ENCODE measurements at regions not wholly inside any gene's neighbourhood (a gene's known extent, or its start where the extent isn't known, plus 50 kb on each side); places are given as distances from the start of the nearest gene placed in this dataset.

- POLR2A ChIA-PET: no interaction called here
- H3K4me1 ChIP-seq (ENCODE audit: insufficient read depth, low read length, poor library complexity, severe bottlenecking): no peaks in the 10 kb centered on the region
- H3K36me3 ChIP-seq (ENCODE audit: insufficient read depth, low read length): no peaks in the 10 kb centered on the region
- no peaks in the 10 kb centered on the region for H3K9me3 ChIP-seq (ENCODE audit: low read length)
- intact Hi-C loops (cut with micrococcal nuclease; ENCODE audit: unreplicated experiment): no loop called here
- no peaks in the 10 kb centered on the region for H3K79me2 ChIP-seq (ENCODE audit: insufficient read depth, low read depth, low read length)
- no peak for DNase-seq (ENCODE audit: low spot score)
- no peaks in the 10 kb centered on the region for H3K9me2 ChIP-seq (ENCODE audit: insufficient read depth, low read length)
- H3K27ac ChIP-seq (ENCODE audit: low read depth, low read length, poor library complexity, severe bottlenecking): no peak overlapping the region
- H4K20me1 ChIP-seq (ENCODE audit: insufficient read depth, low read length): no peaks in the 10 kb centered on the region
- H3K4me3 ChIP-seq (ENCODE audit: low read depth, low read length, poor library complexity, severe bottlenecking): no peak overlapping the region
- H2AFZ ChIP-seq (ENCODE audit: low read length): no peak overlapping the region
- no peak for TF ChIP-seq EZH2phosphoT487 (IDR thresholded peaks at IDR 0.05; ENCODE audit: borderline replicate concordance, low read depth, low read length)
- TF ChIP-seq CTCF (conservative IDR thresholded peaks at IDR 0.05; ENCODE audit: low read length): no peak
- BruUV-seq (replicated peaks): no TSS peak
- H3K4me2 ChIP-seq (ENCODE audit: low read length): no peak overlapping the region
- CTCF ChIA-PET (ENCODE audit: unreplicated experiment): no interaction called here
Observed at GRCh38 chr11:21909145-21909544, 283.7 kb upstream of the ANO5 start.

GRCh38 chr11:21911061-21911460 is 281.8 kb upstream of the ANO5 start:
- TF ChIP-seq CTCF (conservative IDR thresholded peaks at IDR 0.05; ENCODE audit: low read length) (no peak), EZH2phosphoT487 (IDR thresholded peaks at IDR 0.05; ENCODE audit: borderline replicate concordance, low read depth, low read length) (no peak)
- DNase-seq (ENCODE audit: low spot score): no peak
- Histone ChIP-seq H3K4me2 (ENCODE audit: low read length) (no peak overlapping the region), H3K36me3 (ENCODE audit: insufficient read depth, low read length) (no peaks in the 10 kb centered on the region), H3K4me1 (ENCODE audit: insufficient read depth, low read length, poor library complexity, severe bottlenecking) (no peaks in the 10 kb centered on the region), H3K79me2 (ENCODE audit: insufficient read depth, low read depth, low read length) (no peaks in the 10 kb centered on the region), H2AFZ (ENCODE audit: low read length) (no peak overlapping the region), H3K27ac (ENCODE audit: low read depth, low read length, poor library complexity, severe bottlenecking) (no peak overlapping the region), H3K9me3 (ENCODE audit: low read length) (no peaks in the 10 kb centered on the region), H3K9me2 (ENCODE audit: insufficient read depth, low read length) (no peaks in the 10 kb centered on the region), H4K20me1 (ENCODE audit: insufficient read depth, low read length) (no peaks in the 10 kb centered on the region), H3K4me3 (ENCODE audit: low read depth, low read length, poor library complexity, severe bottlenecking) (no peak overlapping the region)
- intact Hi-C loops (cut with micrococcal nuclease; ENCODE audit: unreplicated experiment): no loop called here
- CTCF ChIA-PET (ENCODE audit: unreplicated experiment): no interaction called here
- no TSS peak for BruUV-seq (replicated peaks)
- POLR2A ChIA-PET: no interaction called here

- H3K4me1 ChIP-seq (ENCODE audit: insufficient read depth, low read length, poor library complexity, severe bottlenecking): no peaks in the 10 kb centered on the region
- no peak overlapping the region for H2AFZ ChIP-seq (ENCODE audit: low read length)
- DNase-seq (ENCODE audit: low spot score): no peak
- H3K4me2 ChIP-seq (ENCODE audit: low read length): no peak overlapping the region
- BruUV-seq (replicated peaks): no TSS peak
- H3K4me3 ChIP-seq (ENCODE audit: low read depth, low read length, poor library complexity, severe bottlenecking): no peak overlapping the region
- no peaks in the 10 kb centered on the region for H3K36me3 ChIP-seq (ENCODE audit: insufficient read depth, low read length)
- H3K9me3 ChIP-seq (ENCODE audit: low read length): no peaks in the 10 kb centered on the region
- POLR2A ChIA-PET: no interaction called here
- intact Hi-C loops (cut with micrococcal nuclease; ENCODE audit: unreplicated experiment): no loop called here
- H3K27ac ChIP-seq (ENCODE audit: low read depth, low read length, poor library complexity, severe bottlenecking): no peak overlapping the region
- no peaks in the 10 kb centered on the region for H3K9me2 ChIP-seq (ENCODE audit: insufficient read depth, low read length)
- CTCF ChIA-PET (ENCODE audit: unreplicated experiment): no interaction called here
- H4K20me1 ChIP-seq (ENCODE audit: insufficient read depth, low read length): no peaks in the 10 kb centered on the region
- TF ChIP-seq CTCF (conservative IDR thresholded peaks at IDR 0.05; ENCODE audit: low read length): no peak
- no peak for TF ChIP-seq EZH2phosphoT487 (IDR thresholded peaks at IDR 0.05; ENCODE audit: borderline replicate concordance, low read depth, low read length)
- no peaks in the 10 kb centered on the region for H3K79me2 ChIP-seq (ENCODE audit: insufficient read depth, low read depth, low read length)
Observed at GRCh38 chr11:21912285-21912684, 280.6 kb upstream of the ANO5 start.
